GM18951 (cell line): ENCODE measurements at regions not wholly inside any gene's neighbourhood (a gene's known extent, or its start where the extent isn't known, plus 50 kb on each side); places are given as distances from the start of the nearest gene placed in this dataset.
"Not testable (repeated sequence)": the region's sequence is repeated elsewhere in the genome, so short reads cannot be mapped to it uniquely, and the experiment has no call there.

Experiments used
- in situ Hi-C: fragments of 300-500 bp; cut with MboI; formaldehyde crosslinking; loops from one replicate; pipeline ENCODE4 v1.12.0; 2022; ENCODE audit warnings: low sequenced_read_pairs, mixed read lengths, inconsistent platforms; ENCODE audit not compliant: unreplicated experiment

DNA sequence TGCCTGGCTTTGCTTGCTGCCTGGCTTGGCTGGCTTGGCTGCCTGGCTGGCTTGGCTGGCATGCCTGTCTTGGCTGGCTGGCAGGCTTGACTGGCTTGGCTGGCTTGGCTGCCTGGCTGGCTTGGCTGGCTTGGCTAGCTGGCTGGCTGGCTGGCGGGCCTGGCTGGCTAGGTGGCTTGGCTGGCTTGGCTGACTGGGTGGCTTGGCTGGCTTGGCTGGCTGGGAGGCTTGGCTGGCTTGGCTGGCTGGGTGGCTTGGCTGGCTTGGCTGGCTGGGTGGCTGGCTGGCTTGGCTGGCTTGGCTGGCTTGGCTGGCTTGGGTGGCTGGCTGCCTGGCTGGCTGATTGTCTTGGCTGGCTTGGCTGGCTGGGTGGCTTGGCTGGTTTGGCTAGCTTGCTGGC is 2826.4 kb downstream of the RPIA start:
- in situ Hi-C loops = not testable (repeated sequence)

DNA sequence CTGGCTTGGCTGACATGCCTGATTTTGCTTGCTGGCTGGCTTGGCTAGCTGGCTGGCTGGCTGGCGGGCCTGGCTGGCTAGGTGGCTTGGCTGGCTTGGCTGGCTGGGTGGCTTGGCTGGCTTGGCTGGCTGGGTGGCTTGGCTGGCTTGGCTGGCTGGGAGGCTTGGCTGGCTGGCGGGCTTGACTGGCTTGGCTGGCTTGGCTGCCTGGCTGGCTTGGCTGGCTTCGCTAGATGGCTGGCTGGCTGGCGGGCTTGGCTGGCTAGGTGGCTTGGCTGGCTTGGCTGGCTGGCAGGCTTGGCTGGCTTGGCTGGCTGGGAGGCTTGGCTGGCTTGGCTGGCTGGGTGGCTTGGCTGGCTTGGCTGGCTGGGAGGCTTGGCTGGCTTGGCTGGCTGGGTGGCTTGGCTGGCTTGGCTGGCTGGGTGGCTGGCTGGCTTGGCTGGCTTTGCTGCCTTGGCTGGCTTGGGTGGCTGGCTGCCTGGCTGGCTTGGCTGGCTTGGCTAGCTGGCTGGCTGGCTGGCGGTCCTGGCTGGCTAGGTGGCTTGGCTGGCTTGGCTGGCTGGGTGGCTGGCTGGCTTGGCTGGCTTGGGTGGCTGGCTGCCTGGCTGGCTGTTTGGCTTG is 2827.0 kb downstream of the RPIA start:
- in situ Hi-C loops = not testable (repeated sequence)

DNA sequence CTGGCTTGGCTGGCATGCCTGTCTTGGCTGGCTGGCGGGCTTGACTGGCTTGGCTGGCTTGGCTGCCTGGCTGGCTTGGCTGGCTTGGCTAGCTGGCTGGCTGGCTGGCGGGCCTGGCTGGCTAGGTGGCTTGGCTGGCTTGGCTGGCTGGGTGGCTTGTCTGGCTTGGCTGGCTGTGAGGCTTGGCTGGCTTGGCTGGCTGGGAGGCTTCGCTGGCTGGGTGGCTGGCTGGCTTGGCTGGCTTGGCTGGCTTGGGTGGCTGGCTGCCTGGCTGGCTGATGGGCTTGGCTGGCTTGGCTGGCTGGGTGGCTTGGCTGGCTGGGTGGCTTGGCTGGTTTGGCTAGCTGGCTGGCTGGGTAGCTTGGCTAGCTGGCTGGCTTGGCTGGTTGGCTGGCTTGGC is 2827.9 kb downstream of the RPIA start:
- in situ Hi-C loops = not testable (repeated sequence)

DNA sequence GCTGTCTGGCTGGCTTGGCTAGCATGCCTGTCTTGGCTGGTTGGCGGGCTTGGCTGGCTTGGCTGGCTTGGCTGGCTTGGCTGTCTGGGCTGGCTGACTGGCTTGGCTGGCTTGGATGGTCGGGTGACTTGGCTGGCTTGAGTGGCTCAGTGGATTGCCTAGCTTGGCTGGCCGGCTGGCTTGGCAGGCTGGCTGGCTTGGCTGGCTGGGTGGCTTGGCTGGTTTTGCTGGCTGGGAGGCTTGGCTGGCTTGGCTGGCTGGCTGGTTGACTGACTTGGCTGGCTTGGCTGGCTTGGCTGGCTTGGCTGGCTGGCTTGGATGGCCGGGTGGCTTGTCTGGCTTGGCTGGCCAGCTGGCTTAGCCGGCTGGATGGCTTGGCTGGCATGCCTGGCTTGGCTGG is 2828.4 kb downstream of the RPIA start:
- in situ Hi-C loops = not testable (repeated sequence)

DNA sequence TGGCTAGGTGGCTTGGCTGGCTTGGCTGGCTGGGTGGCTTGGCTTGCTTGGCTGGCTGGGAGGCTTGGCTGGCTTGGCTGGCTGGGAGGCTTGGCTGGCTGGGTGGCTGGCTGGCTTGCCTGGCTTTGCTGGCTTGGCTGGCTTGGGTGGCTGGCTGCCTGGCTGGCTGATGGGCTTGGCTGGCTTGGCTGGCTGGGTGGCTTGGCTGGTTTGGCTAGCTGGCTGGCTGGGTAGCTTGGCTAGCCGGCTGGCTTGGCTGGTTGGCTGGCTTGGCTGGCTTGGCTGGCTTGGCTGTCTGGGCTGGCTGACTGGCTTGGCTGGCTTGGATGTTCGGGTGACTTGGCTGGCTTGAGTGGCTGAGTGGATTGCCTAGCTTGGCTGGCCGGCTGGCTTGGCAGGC is 2829.1 kb downstream of the RPIA start:
- in situ Hi-C loops = not testable (repeated sequence)

DNA sequence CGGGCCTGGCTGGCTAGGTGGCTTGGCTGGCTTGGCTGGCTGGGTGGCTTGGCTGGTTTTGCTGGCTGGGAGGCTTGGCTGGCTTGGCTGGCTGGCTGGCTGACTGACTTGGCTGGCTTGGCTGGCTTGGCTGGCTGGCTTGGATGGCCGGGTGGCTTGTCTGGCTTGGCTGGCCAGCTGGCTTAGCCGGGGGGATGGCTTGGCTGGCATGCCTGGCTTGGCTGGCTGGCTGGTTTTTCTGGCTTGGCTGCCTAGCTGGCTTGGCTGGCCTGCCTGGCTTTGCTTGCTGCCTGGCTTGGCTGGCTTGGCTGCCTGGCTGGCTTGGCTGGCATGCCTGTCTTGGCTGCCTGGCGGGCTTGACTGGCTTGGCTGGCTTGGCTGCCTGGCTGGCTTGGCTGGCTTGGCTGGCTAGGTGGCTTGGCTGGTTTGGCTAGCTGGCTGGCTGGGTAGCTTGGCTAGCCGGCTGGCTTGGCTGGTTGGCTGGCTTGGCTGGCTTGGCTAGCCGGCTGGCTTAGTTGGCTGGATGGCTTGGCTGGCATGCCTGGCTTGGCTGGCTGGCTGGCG is 2829.6 kb downstream of the RPIA start:
- in situ Hi-C loops = not testable (repeated sequence)

DNA sequence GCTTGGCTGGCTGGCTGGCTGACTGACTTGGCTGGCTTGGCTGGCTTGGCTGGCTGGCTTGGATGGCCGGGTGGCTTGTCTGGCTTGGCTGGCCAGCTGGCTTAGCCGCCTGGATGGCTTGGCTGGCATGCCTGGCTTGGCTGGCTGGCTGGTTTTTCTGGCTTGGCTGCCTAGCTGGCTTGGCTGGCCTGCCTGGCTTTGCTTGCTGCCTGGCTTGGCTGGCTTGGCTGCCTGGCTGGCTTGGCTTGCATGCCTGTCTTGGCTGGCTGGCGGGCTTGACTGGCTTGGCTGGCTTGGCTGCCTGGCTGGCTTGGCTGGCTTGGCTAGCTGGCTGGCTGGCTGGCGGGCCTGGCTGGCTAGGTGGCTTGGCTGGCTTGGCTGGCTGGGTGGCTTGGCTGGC is 2830.5 kb downstream of the RPIA start:
- in situ Hi-C loops = not testable (repeated sequence)

DNA sequence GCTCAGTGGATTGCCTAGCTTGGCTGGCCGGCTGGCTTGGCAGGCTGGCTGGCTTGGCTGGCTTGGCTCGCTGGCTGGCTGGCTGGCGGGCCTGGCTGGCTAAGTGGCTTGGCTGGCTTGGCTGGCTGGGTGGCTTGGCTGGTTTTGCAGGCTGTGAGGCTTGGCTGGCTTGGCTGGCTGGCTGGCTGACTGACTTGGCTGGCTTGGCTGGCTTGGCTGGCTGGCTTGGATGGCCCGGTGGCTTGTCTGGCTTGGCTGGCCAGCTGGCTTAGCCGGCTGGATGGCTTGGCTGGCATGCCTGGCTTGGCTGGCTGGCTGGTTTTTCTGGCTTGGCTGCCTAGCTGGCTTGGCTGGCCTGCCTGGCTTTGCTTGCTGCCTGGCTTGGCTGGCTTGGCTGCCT is 2831.4 kb downstream of the RPIA start:
- in situ Hi-C loops = not testable (repeated sequence)

DNA sequence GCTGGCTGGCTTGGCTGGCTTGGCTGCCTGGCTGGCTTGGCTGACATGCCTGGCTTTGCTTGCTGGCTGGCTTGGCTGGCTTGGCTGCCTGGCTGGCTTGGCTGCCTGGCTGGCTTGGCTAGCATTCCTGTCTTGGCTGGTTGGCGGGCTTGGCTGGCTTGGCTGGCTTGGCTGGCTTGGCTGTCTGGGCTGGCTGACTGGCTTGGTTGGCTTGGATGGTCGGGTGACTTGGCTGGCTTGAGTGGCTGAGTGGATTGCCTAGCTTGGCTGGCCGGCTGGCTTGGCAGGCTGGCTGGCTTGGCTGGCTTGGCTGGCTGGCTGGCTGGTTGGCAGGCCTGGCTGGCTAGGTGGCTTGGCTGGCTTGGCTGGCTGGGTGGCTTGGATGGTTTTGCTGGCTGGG is 2832.3 kb downstream of the RPIA start:
- in situ Hi-C loops = not testable (repeated sequence)

DNA sequence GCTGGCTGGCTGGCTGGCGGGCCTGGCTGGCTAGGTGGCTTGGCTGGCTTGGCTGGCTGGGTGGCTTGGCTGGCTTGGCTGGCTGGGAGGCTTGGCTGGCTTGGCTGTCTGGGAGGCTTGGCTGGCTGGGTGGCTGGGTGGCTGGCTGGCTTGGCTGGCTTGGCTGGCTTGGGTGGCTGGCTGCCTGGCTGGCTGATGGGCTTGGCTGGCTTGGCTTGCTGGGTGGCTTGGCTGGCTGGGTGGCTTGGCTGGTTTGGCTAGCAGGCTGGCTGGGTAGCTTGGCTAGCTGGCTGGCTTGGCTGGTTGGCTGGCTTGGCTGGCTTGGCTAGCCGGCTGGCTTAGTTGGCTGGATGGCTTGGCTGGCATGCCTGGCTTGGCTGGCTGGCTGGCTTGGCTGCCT is 2834.1 kb downstream of the RPIA start:
- in situ Hi-C loops = not testable (repeated sequence)

DNA sequence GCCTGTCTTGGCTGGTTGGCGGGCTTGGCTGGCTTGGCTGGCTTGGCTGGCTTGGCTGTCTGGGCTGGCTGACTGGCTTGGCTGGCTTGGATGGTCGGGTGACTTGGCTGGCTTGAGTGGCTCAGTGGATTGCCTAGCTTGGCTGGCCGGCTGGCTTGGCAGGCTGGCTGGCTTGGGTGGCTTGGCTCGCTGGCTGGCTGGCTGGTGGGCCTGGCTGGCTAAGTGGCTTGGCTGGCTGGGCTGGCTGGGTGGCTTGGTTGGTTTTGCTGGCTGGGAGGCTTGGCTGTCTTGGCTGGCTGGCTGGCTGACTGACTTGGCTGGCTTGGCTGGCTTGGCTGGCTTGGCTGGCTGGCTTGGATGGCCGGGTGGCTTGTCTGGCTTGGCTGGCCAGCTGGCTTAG is 2834.6 kb downstream of the RPIA start:
- in situ Hi-C loops = not testable (repeated sequence)

DNA sequence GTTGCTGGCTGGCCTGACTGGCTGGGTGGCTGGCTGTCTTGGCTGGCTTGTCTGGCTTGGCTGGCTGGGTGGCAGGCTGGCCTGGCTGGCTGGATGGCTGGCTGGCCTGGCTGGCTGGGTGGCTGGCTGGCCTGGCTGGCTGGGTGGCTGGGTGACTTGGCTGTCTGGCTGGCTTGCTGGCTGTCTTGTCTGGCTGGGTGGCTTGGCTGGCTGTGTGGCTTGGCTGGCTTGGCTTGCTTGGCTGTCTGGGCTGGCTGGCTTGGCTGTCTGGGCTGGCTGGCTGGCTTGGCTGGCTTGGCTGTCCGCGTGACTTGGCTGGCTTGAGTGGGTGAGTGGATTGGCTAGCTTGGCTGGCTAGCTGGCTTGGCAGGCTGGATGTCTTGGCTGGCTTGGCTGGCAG is 2835.6 kb downstream of the RPIA start:
- in situ Hi-C loops = not testable (repeated sequence)

DNA sequence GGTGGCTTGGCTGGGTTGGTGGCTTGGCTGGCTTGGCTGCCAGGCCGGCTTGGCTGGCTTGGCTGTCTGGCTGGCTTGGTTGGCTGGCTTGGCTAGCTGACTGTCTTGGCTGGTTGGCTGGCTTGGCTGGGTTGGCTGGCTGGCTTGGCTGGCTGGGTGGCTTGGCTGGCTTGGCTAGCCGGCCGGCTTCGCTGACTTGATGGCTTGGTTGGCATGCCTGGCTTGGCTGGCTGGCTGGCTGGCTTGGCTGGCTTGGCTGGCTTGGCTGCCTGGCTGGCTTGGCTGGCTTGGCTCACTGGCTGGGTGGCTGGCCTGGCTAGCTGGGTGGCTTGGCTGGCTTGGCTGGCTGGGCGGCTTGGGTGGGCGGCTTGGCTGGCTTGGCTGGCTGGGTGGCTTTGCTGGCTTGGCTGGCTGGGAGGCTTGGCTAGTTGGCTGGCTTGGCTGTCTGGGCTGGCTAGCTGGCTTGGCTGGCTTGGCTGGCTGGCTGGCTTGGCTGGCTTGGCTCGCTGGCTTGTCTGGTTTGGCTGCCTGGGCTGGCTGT is 2836.1 kb downstream of the RPIA start:
- in situ Hi-C loops = not testable (repeated sequence)

DNA sequence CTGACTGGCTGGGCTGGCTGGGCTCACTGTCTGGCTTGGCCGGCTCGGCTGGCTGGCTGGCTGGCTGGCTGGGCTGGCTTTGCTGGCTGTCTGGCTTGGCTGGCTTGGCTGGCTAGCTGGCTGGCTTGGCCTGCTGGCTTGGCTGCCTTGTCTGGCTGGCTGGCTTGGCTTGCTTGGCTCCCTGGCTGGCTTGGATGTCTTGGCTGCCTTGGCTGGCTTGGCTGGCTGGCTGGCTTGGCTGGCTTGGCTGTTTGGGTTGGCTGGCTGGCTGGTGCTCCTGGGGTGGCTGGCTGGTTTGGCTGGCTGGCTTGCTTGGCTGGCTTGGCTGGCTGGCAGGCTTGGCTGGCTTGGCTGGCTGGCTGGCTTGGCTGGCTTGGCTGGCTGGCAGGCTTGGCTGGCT is 2836.9 kb downstream of the RPIA start:
- in situ Hi-C loops = not testable (repeated sequence)

DNA sequence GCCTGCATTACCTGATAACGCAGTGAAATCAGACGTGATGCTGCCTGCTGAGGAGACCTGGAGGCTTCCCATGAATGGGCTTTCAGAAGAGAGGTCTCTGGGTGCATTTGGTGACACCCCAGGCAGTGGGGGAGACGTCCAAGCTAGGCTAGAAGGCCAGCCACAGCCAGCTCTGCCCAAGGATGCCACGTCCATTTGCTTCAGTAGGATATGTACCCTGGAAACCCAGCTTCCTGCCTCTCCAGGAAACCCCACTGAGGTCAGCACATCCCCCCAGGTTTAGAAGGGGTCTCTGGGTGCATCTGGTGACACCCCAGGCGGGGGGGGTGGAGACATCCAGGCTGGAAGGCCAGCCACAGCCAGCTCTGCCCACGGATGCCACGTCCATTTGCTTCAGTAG is 2844.6 kb downstream of the RPIA start:
- in situ Hi-C loops = not testable (repeated sequence)

DNA sequence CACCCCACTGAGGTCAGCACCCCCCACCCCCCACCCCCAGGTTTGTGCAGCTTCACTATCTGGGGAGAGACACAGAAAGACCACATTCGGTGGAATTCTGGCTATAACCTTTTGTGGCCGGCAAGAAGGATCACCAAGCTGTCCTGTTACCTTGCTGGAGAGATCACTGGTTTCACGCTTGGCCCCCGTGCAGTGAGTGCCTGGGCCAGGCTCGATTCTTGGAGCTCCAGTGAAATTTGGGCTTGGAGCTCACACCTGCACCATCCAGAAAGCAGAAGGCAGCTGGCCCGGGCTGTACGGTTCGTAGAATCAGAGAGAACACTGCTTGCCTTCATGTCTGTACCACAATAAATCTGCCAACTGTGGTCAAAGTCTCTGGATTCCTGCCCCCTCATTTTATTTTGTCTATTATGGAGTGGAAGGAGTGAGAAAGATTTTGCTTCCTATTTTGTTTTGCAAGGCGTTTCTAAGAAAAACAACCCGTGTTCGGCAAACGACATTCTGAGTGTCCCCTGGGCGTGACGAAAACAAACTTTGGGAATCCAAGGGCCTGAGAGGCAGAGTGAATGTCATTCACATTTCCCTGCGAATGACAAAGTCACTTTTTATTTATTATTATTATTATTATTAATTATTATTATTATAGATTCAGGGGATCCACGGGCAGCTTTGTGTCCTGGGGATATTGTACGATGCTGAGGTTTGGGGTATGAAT is 2845.2 kb downstream of the RPIA start:
- in situ Hi-C loops = not testable (repeated sequence)

DNA sequence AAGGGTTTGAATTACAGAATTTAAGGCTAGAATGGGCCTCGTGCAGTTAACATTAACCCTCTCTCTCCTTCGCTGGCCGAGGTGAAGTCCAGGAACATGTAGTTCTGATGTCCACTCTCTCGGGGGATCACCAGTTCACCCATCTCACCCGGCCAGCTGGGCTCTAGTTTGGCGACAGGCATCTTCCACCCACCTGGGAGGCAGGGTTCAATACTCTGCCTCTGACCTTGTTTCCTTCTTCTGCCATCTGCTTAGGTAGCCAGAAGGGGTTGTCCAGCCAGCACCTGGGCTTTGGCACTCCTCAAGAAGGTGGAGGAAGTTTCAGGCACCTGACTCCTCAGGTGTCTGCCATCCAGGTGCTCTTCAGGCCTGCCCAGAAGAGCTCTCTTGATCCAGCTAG is 2857.8 kb downstream of the RPIA start:
- in situ Hi-C loops = not testable (repeated sequence)

DNA sequence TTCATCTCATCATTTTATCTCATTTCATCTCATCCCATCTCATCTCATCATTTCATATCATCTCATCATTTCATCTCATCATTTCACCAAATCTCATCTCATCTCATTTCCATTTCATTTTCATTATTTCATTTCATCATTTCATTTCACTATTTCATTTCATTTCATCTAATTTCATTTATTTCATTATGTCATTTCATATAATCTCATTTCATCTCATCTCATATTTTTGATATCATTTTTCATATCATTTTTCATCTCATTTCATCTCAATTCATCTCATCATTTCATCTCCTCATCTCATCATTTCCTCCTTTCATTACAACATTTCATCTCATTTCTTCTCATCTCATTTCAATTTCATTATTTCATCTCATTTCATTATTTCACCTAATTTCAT is 2866.8 kb downstream of the RPIA start:
- in situ Hi-C loops = not testable (repeated sequence)

DNA sequence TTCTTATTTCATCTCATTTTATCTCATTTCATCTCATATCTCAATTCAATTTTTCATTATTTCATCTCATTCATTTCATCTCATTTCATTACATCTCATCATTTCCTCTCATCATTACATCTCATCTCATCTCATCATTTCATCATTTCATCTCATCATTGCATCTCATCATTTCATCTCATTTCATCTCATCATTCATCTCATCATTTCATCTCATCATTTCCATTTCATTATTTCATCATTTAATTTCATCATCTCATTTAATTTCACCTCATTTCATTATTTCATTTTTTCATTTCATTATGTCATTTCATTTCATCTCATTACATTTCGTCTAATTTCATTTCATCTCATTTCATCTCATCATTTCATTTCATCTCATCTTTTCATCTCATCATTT is 2867.8 kb downstream of the RPIA start:
- in situ Hi-C loops = not testable (repeated sequence)

DNA sequence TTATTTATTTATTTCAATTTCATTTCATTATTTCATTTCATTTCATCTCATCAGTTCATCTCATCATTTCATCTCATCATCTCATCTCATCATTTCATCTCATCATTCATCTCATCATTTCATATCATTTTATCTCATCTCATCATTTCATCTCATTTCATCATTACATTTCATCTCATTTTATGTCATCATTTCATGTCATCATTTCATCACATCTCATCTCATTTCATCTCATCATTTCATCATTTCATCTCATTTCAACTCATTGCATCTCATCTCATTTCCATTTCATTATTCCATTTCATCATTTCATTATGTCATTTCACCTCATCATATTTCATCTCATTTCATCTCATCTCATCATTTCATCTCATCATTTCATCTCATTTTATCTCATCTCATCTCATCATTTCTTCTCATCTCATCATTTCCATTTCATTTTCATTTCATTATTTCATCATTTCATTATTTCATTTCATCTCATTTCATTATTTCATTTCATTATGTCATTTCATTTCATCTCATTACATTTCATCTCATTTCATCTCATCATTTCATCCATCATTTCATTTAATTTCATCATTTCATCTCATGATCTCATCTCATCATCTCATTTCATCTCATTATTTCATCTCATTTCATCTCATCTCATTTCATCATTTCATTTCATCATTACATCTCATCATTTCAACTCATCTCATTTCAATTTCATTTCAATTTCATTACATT is 2868.6 kb downstream of the RPIA start:
- in situ Hi-C loops = not testable (repeated sequence)

DNA sequence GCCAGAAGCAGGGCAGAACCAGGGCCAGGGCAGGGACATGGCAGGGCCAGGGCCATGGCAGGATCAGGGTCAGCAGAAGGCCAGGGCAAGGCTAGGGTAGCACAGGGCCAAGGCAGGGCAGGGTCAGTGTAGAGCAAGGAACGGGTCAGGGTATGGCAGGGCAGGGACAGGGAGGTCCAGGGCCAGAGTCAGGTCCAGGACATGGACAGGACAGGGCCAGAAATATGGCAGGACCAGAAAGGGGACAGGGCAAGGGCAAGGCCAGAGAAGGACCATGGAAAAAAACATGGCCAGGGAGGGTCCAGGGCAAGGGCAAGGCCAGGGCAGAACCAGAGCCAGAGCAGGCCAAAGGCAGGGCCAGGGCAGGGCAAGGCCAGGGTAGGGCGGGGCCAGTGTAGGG is 2870.7 kb downstream of the RPIA start:
- in situ Hi-C loops = not testable (repeated sequence)
